ENCODE measurements at regions not wholly inside any gene's neighbourhood (a gene's known extent, or its start where the extent isn't known, plus 50 kb on each side); places are given as distances from the start of the nearest gene placed in this dataset.

GRCh38 chr2:215835231-215835630 lies 178.1 kb downstream of the MREG start:
- H3K27ac ChIP-seq (ENCODE audit: control insufficient read depth, insufficient read depth) = no peak overlapping the region
- H3K27me3 ChIP-seq (replicated peaks in 1 of 2; ENCODE audit: control insufficient read depth in 2 of 2, insufficient read depth in 2 of 2, low read length in 1 of 2) = no peaks in the 10 kb centered on the region
- ChIA-PET RAD21 (ENCODE audit: unreplicated experiment) (interaction anchor here (1.0 to 1.7 kb wide), 2 partner anchors 23 to 381 kb away, joined by 3 read pairs; no protein-coding TSS in a partner anchor), SMC1A (ENCODE audit: uncharacterized antibody, unreplicated experiment) (interaction anchor here (1.3 to 2.3 kb wide), 3 partner anchors 12 to 77 kb away, joined by 4 to 8 read pairs (median 5); no protein-coding TSS in a partner anchor), CTCF (interaction anchor here (1.4 kb wide), 1 partner anchor 78 kb away, joined by 4 read pairs; no protein-coding TSS in a partner anchor), POLR2A (interaction anchor here (0.8 kb wide), 1 partner anchor 73 kb away, joined by 3 read pairs; no protein-coding TSS in a partner anchor)
- H2AFZ ChIP-seq (ENCODE audit: control insufficient read depth, low read depth, low read length) = no peak overlapping the region
- 100% methylated on average over 1 of the region's 1 CpG for WGBS (ENCODE audit: insufficient coverage, insufficient replicate concordance, low lambda C conversion rate, missing lambda C conversion rate)
- no peak overlapping the region for H3K4me3 ChIP-seq
- DNase-seq (ENCODE audit: low read depth, low spot score) = no peak
- ATAC-seq = no peak
- TF ChIP-seq RCOR1 (conservative IDR thresholded peaks at IDR 0.05; ENCODE audit: low read depth, low read length) (no peak), MYB (IDR thresholded peaks at IDR 0.05; ENCODE audit: borderline replicate concordance, low read depth, low read length) (no peak), NBN (IDR thresholded peaks at IDR 0.05) (no peak), NFYA (IDR thresholded peaks at IDR 0.05; ENCODE audit: borderline replicate concordance, low read depth, low read length) (no peak), CBX3 (IDR thresholded peaks at IDR 0.05; ENCODE audit: borderline replicate concordance, low read depth) (no peak), NFXL1 (IDR thresholded peaks at IDR 0.05; ENCODE audit: borderline replicate concordance) (no peak), BHLHE40 (IDR thresholded peaks at IDR 0.05; ENCODE audit: borderline replicate concordance in 1 of 2, low read depth in 2 of 2, low read length in 1 of 2) (no peak), EGR1 (IDR thresholded peaks at IDR 0.05; ENCODE audit: borderline replicate concordance in 1 of 2, low read depth in 2 of 2, low read length in 2 of 2) (no peak), FOXM1 (IDR thresholded peaks at IDR 0.05; ENCODE audit: low read depth, low read length) (no peak), MYC (IDR thresholded peaks at IDR 0.05; ENCODE audit: insufficient read depth, insufficient read length, insufficient replicate concordance, low read length, severe bottlenecking) (no peak), ZNF217 (IDR thresholded peaks at IDR 0.05) (no peak), BMI1 (IDR thresholded peaks at IDR 0.05; ENCODE audit: borderline replicate concordance) (no peak), DPF2 (IDR thresholded peaks at IDR 0.05) (no peak), ZNF384 (IDR thresholded peaks at IDR 0.05; ENCODE audit: borderline replicate concordance, low read depth, low read length) (no peak)
- H3K4me1 ChIP-seq (ENCODE audit: control insufficient read depth, insufficient read depth, low read length) = peaks cover 17% of the 10 kb centered on the region
- intact Hi-C loops (cut with micrococcal nuclease; ENCODE audit: unreplicated experiment) (loop anchor here (10.0 kb wide), 1 partner anchor 520 kb away; the partner anchor contains the start of gene ATIC), in situ Hi-C loops (cut with MboI) (no loop called here)
- H3K9ac ChIP-seq (ENCODE audit: control insufficient read depth, insufficient read depth, low read length) = no peak overlapping the region
- FAIRE-seq = no peak
- BruUV-seq (replicated peaks) = no TSS peak
- no peaks in the 10 kb centered on the region for H3K36me3 ChIP-seq (ENCODE audit: control insufficient read depth in 2 of 2, insufficient read depth in 2 of 2, low read length in 1 of 2)
- no peaks in the 10 kb centered on the region for H3K9me3 ChIP-seq (replicated peaks; ENCODE audit: control insufficient read depth, insufficient read depth, low read length)
- no peaks in the 10 kb centered on the region for H3K79me2 ChIP-seq (ENCODE audit: control insufficient read depth, insufficient read depth, low read length)
- no peaks in the 10 kb centered on the region for H4K20me1 ChIP-seq (ENCODE audit: control insufficient read depth, insufficient read depth)
- no peak overlapping the region for H3K4me2 ChIP-seq (ENCODE audit: control insufficient read depth, insufficient read depth)
